Astrocyte (in vitro differentiated cells and primary cell): ENCODE measurements at regions not wholly inside any gene's neighbourhood (a gene's known extent, or its start where the extent isn't known, plus 50 kb on each side); places are given as distances from the start of the nearest gene placed in this dataset.

Source experiments
- EZH2 ChIP-seq: IDR thresholded peaks from 2 replicates; pipeline ENCODE4 v1.6.1; 2012; ENCODE audit warnings: mild to moderate bottlenecking, low read length, inconsistent platforms; ENCODE audit not compliant: insufficient read depth
- TF ChIP-seq, protein P1 (sequence below): IDR thresholded peaks from 2 replicates; pipeline ENCODE4 v1.5.1; 2011; ENCODE audit warnings: low read depth, mild to moderate bottlenecking, inconsistent platforms, low read length, moderate library complexity; ENCODE audit not compliant: insufficient read depth

DNA sequence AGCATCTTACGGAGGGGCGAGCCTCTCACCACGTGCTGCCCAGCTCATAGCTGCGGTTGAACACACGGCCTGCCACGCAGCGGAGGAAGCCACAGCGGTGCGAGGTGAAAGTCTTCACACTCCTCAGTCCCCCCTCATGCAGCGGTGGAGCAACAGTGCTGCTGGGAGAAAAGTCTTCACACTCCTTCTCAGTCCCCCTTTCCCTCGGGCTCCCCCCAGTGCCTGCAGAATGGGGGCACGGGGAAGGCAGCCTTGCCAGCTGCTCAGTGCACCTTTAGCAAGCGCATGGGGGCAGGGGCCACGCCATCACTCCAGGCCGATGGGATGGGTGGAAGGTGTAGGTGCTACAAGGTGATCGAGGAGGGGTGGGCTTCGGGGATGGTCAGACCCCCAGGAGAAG, 206.3 kb upstream of the TCERG1L start:
- TF ChIP-seq, protein P1, sequence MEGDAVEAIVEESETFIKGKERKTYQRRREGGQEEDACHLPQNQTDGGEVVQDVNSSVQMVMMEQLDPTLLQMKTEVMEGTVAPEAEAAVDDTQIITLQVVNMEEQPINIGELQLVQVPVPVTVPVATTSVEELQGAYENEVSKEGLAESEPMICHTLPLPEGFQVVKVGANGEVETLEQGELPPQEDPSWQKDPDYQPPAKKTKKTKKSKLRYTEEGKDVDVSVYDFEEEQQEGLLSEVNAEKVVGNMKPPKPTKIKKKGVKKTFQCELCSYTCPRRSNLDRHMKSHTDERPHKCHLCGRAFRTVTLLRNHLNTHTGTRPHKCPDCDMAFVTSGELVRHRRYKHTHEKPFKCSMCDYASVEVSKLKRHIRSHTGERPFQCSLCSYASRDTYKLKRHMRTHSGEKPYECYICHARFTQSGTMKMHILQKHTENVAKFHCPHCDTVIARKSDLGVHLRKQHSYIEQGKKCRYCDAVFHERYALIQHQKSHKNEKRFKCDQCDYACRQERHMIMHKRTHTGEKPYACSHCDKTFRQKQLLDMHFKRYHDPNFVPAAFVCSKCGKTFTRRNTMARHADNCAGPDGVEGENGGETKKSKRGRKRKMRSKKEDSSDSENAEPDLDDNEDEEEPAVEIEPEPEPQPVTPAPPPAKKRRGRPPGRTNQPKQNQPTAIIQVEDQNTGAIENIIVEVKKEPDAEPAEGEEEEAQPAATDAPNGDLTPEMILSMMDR: no peak
- no peak for TF ChIP-seq EZH2
